ENCODE measurements at regions not wholly inside any gene's neighbourhood (a gene's known extent, or its start where the extent isn't known, plus 50 kb on each side); places are given as distances from the start of the nearest gene placed in this dataset.

GRCh38 chr5:68411161-68411560, 195.6 kb downstream of the PIK3R1 start:
- Mint-ChIP-seq H3K4me1 (ENCODE audit: low read depth) (peaks cover 20% of the 10 kb centered on the region), H3K36me3 (ENCODE audit: low read depth) (no peaks in the 10 kb centered on the region), H3K9me3 (no peaks in the 10 kb centered on the region), H3K27ac (no peak overlapping the region), H3K27me3 (no peaks in the 10 kb centered on the region), H3K4me3 (no peak overlapping the region)
- Histone ChIP-seq H3K4me3 (ENCODE audit: low read length) (no peak overlapping the region), H3K27ac (ENCODE audit: low read depth in 1 of 2, low read length in 2 of 2) (no peak overlapping the region), H3K9me3 (ENCODE audit: control insufficient read depth in 1 of 2, insufficient read depth in 1 of 2, low read length in 2 of 2) (no peaks in the 10 kb centered on the region), H3K36me3 (ENCODE audit: insufficient read depth, low read length) (no peaks in the 10 kb centered on the region), H3K27me3 (ENCODE audit: control insufficient read depth in 1 of 2, insufficient read depth in 2 of 2, low read length in 2 of 2) (no peaks in the 10 kb centered on the region), H3K4me1 (ENCODE audit: insufficient read depth, low read length) (peaks cover 11% of the 10 kb centered on the region)
- POLR2A ChIA-PET: no interaction called here
- DNase-seq (no peak), ATAC-seq (ENCODE audit: poor library complexity) (no peak)
- CTCF ChIA-PET: no interaction called here
- intact Hi-C loops (cut with DNase I, micrococcal nuclease): no loop called here
- TF ChIP-seq, protein P1, sequence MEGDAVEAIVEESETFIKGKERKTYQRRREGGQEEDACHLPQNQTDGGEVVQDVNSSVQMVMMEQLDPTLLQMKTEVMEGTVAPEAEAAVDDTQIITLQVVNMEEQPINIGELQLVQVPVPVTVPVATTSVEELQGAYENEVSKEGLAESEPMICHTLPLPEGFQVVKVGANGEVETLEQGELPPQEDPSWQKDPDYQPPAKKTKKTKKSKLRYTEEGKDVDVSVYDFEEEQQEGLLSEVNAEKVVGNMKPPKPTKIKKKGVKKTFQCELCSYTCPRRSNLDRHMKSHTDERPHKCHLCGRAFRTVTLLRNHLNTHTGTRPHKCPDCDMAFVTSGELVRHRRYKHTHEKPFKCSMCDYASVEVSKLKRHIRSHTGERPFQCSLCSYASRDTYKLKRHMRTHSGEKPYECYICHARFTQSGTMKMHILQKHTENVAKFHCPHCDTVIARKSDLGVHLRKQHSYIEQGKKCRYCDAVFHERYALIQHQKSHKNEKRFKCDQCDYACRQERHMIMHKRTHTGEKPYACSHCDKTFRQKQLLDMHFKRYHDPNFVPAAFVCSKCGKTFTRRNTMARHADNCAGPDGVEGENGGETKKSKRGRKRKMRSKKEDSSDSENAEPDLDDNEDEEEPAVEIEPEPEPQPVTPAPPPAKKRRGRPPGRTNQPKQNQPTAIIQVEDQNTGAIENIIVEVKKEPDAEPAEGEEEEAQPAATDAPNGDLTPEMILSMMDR (IDR thresholded peaks at IDR 0.05): no peak

GRCh38 chr5:68415177-68416085, 199.9 kb downstream of the PIK3R1 start:
- TF ChIP-seq, protein P1 (IDR thresholded peaks at IDR 0.05): no peak
- H3K27ac Mint-ChIP-seq: no peak overlapping the region

GRCh38 chr5:68416714-68417113, 201.2 kb downstream of the PIK3R1 start:
- no peak for DNase-seq
- H3K36me3 Mint-ChIP-seq (ENCODE audit: low read depth): no peaks in the 10 kb centered on the region
- no peaks in the 10 kb centered on the region for H3K9me3 Mint-ChIP-seq

More at GRCh38 chr5:68415177-68416085, 199.9 kb downstream of the PIK3R1 start:
- H3K9me3 ChIP-seq (ENCODE audit: control insufficient read depth in 1 of 2, insufficient read depth in 1 of 2, low read length in 2 of 2): no peaks in the 10 kb centered on the region
- Mint-ChIP-seq H3K27me3 (no peaks in the 10 kb centered on the region), H3K9me3 (no peaks in the 10 kb centered on the region), H3K4me1 (ENCODE audit: low read depth) (peaks cover 7% of the 10 kb centered on the region), H3K4me3 (no peak overlapping the region), H3K36me3 (ENCODE audit: low read depth) (no peaks in the 10 kb centered on the region)
- DNase-seq: no peak
- ATAC-seq (ENCODE audit: poor library complexity): no peak
- no peaks in the 10 kb centered on the region for H3K36me3 ChIP-seq (ENCODE audit: insufficient read depth, low read length)
- CTCF ChIA-PET: no interaction called here
- intact Hi-C loops (cut with DNase I, micrococcal nuclease): no loop called here
- H3K27me3 ChIP-seq (ENCODE audit: control insufficient read depth in 1 of 2, insufficient read depth in 2 of 2, low read length in 2 of 2): no peaks in the 10 kb centered on the region
- H3K4me1 ChIP-seq (ENCODE audit: insufficient read depth, low read length): no peaks in the 10 kb centered on the region
- H3K27ac ChIP-seq (ENCODE audit: low read depth in 1 of 2, low read length in 2 of 2): no peak overlapping the region
- no peak overlapping the region for H3K4me3 ChIP-seq (ENCODE audit: low read length)
- POLR2A ChIA-PET: no interaction called here

More at GRCh38 chr5:68416714-68417113, 201.2 kb downstream of the PIK3R1 start:
- no peaks in the 10 kb centered on the region for H3K4me1 ChIP-seq (ENCODE audit: insufficient read depth, low read length)
- Mint-ChIP-seq H3K27ac (no peak overlapping the region), H3K4me3 (no peak overlapping the region), H3K4me1 (ENCODE audit: low read depth) (peaks cover 7% of the 10 kb centered on the region), H3K27me3 (no peaks in the 10 kb centered on the region)
- no peak overlapping the region for H3K27ac ChIP-seq (ENCODE audit: low read depth in 1 of 2, low read length in 2 of 2)
- ATAC-seq (ENCODE audit: poor library complexity): no peak
- ChIA-PET CTCF (no interaction called here), POLR2A (no interaction called here)
- H3K4me3 ChIP-seq (ENCODE audit: low read length): no peak overlapping the region
- H3K9me3 ChIP-seq (ENCODE audit: control insufficient read depth in 1 of 2, insufficient read depth in 1 of 2, low read length in 2 of 2): no peaks in the 10 kb centered on the region
- TF ChIP-seq, protein P1 (IDR thresholded peaks at IDR 0.05): no peak
- H3K27me3 ChIP-seq (ENCODE audit: control insufficient read depth in 1 of 2, insufficient read depth in 2 of 2, low read length in 2 of 2): no peaks in the 10 kb centered on the region
- intact Hi-C loops (cut with DNase I, micrococcal nuclease): no loop called here
- H3K36me3 ChIP-seq (ENCODE audit: insufficient read depth, low read length): no peaks in the 10 kb centered on the region

Data from CD4-positive, alpha-beta T cell (primary cell).